GM19240 (cell line): ENCODE measurements at regions not wholly inside any gene's neighbourhood (a gene's known extent, or its start where the extent isn't known, plus 50 kb on each side); places are given as distances from the start of the nearest gene placed in this dataset.
"Not testable (repeated sequence)": the region's sequence is repeated elsewhere in the genome, so short reads cannot be mapped to it uniquely, and the experiment has no call there.

Experiments
- DNase-seq: peaks from one replicate; pipeline ENCODE4 v3.0.0; 2011; ENCODE audit warnings: low spot score; ENCODE audit not compliant: insufficient read length

- DNase-seq, result not testable (repeated sequence)
Measured at GRCh38 chr4:129853685-129854467, 757.9 kb downstream of the C4orf33 start.

GRCh38 chr4:129862461-129862860 lies 766.5 kb downstream of the C4orf33 start:
- no peak for DNase-seq

GRCh38 chr4:129863206-129863605 lies 767.3 kb downstream of the C4orf33 start:
- DNase-seq, result no peak

GRCh38 chr4:129883996-129884395 lies 788.0 kb downstream of the C4orf33 start:
- no peak for DNase-seq

- no peak for DNase-seq
Measured at GRCh38 chr4:129897111-129897510, 801.2 kb downstream of the C4orf33 start.

GRCh38 chr4:129899849-129900248 lies 803.9 kb downstream of the C4orf33 start:
- no peak for DNase-seq

GRCh38 chr4:129900430-129900953 lies 804.5 kb downstream of the C4orf33 start:
- no peak for DNase-seq

- DNase-seq, result no peak
Measured at GRCh38 chr4:129901205-129901604, 805.3 kb downstream of the C4orf33 start.

GRCh38 chr4:129903861-129904260 lies 807.9 kb downstream of the C4orf33 start:
- no peak for DNase-seq

- no peak for DNase-seq
Measured at GRCh38 chr4:129905256-129905655, 809.3 kb downstream of the C4orf33 start.

- DNase-seq, result no peak
Measured at GRCh38 chr4:129908117-129908516, 812.2 kb downstream of the C4orf33 start.

- DNase-seq, result no peak
Measured at GRCh38 chr4:129916991-129917390, 821.0 kb downstream of the C4orf33 start.

- no peak for DNase-seq
Measured at GRCh38 chr4:129917651-129918050, 821.7 kb downstream of the C4orf33 start.

- DNase-seq, result no peak
Measured at GRCh38 chr4:129926936-129927335, 831.0 kb downstream of the C4orf33 start.

- no peak for DNase-seq
Measured at GRCh38 chr4:129929052-129929451, 833.1 kb downstream of the C4orf33 start.

GRCh38 chr4:129929984-129930383 lies 834.0 kb downstream of the C4orf33 start:
- DNase-seq, result no peak

- DNase-seq, result no peak
Measured at GRCh38 chr4:129950217-129950616, 854.3 kb downstream of the C4orf33 start.

- no peak for DNase-seq
Measured at GRCh38 chr4:129966175-129966574, 870.2 kb downstream of the C4orf33 start.

- DNase-seq, result no peak
Measured at GRCh38 chr4:129968366-129968765, 872.4 kb downstream of the C4orf33 start.

- no peak for DNase-seq
Measured at GRCh38 chr4:129968778-129969177, 872.8 kb downstream of the C4orf33 start.

- no peak for DNase-seq
Measured at GRCh38 chr4:129970801-129971200, 874.8 kb downstream of the C4orf33 start.

GRCh38 chr4:129971419-129971818 lies 875.5 kb downstream of the C4orf33 start:
- no peak for DNase-seq

GRCh38 chr4:129972257-129972656 lies 876.3 kb downstream of the C4orf33 start:
- no peak for DNase-seq
